Right cardiac atrium (tissue), 5 donors: ENCODE measurements at regions not wholly inside any gene's neighbourhood (a gene's known extent, or its start where the extent isn't known, plus 50 kb on each side); places are given as distances from the start of the nearest gene placed in this dataset.

Experiments used
- ATAC-seq, 2 donors: fragments of 200-7000 bp; cut with Tn5 transposase; one replicate each; pipeline versions ENCODE4 v1.8.0 to v1.9.1; 2020; ENCODE audit warnings: moderate library complexity in 2 of 2, mild to moderate bottlenecking in 1 of 2
- DNase-seq, 3 donors: peaks; one replicate each; pipeline ENCODE4 v3.0.0-alpha.2; 2020
- H3K27ac ChIP-seq: one replicate; pipeline ENCODE4 v1.5.1; 2013; ENCODE audit warnings: mild to moderate bottlenecking, low read length, control low read depth, moderate library complexity
- H3K27me3 ChIP-seq: one replicate; pipeline ENCODE4 v1.6.1; 2013; ENCODE audit not compliant: control insufficient read depth, insufficient read depth
- H3K4me1 ChIP-seq: one replicate; pipeline ENCODE4 v1.6.1; 2013; ENCODE audit warnings: low read length; ENCODE audit not compliant: control insufficient read depth, insufficient read depth
- H3K4me3 ChIP-seq: one replicate; pipeline ENCODE4 v1.5.1; 2013; ENCODE audit warnings: low read length, control low read depth
- H3K9me3 ChIP-seq: one replicate; pipeline ENCODE4 v1.6.1; 2013; ENCODE audit warnings: low read length; ENCODE audit not compliant: control insufficient read depth
- WGBS: extraction: QIAGEN DNeasy Blood & Tissue Kit; methylation state at CpG from one replicate; pipeline ENCODE4 v1.1.7; 2013; 5-methylcytosine and 5-hydroxymethylcytosine counted together
- intact Hi-C, 4 donors: fragments of 100-400 bp; cut with DNase I; formaldehyde crosslinking; loops; one replicate each; pipeline versions ENCODE4 v1.11.0 to v1.14.0; 2022 to 2023
- donor health status: healthy with polysubstance abuse.
- donor health status: DM: no; HTN: yes; CAD: no.
- donor health status: DM: no; HTN: no; CAD: no.
- donor health status: DM: no; HTN: yes; CAD: no; lungs with severe emphysema.
- donor health status: DM: yes; HTN: yes; CAD: no.

DNA sequence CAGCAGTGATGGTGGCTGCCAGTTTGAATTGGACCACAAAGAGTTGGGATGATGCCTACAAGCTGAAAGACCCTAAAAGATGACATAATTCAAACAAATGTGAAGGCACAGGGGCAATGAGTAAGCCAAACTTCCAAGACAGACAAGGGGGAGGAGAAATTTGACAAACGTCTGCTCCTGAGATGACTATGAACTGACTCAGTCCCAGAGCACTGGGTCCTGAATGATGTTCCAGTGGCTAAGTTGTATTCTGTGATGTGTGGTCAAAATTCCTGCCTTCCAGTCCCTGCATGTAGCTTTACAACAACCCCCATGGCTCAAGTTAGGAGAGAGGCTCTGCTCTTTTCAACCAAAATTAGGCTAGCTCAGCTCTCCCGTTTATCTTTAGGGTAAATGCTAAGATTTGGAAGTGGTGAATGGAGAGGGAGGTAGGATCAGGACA, 86.1 kb upstream of the SIRPA start:
- peaks cover 10% of the 10 kb centered on the region for H3K4me1 ChIP-seq
- no peaks in the 10 kb centered on the region for H3K27me3 ChIP-seq
- DNase-seq (no peak), ATAC-seq (no peak)
- 58% methylated on average over 2 of the region's 2 CpGs for WGBS
- intact Hi-C loops = loop anchor here in 3 of 4 donors (10.0 kb wide), 2 partner anchors 86 to 136 kb away; partner anchors contain the start of gene SIRPA (in 1 of the 3)
- no peak overlapping the region for H3K4me3 ChIP-seq
- H3K27ac ChIP-seq = no peak overlapping the region
- H3K9me3 ChIP-seq = no peaks in the 10 kb centered on the region

DNA sequence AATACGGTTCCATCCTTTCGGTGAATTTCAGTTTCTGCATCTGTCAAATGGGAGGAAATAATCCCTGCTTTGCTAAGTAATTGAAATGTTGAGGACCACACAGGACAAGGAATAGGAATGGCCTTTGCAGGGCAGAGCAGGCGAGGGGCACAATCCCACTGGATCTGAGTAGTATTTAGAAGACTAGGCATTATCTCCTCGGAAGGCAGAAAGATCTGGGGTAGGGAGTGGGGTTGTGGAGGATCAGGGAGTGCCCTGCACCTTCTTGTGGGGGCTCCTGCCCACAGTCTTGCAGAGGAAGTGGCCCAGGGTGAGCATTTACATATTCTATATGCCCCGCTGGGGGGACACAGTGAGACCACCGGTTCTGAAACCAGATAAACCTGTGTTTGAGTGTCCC, 87.1 kb upstream of the SIRPA start:
- ATAC-seq (no peak), DNase-seq (no peak)
- no peak overlapping the region for H3K4me3 ChIP-seq
- no peak overlapping the region for H3K27ac ChIP-seq
- intact Hi-C loops = loop anchor here in 3 of 4 donors (10.0 kb wide), 2 partner anchors 87 to 137 kb away; partner anchors contain the start of gene SIRPA (in 1 of the 3)
- H3K27me3 ChIP-seq = no peaks in the 10 kb centered on the region
- no peaks in the 10 kb centered on the region for H3K9me3 ChIP-seq
- H3K4me1 ChIP-seq = peaks cover 7% of the 10 kb centered on the region
- WGBS = 68% methylated on average over 6 of the region's 6 CpGs

DNA sequence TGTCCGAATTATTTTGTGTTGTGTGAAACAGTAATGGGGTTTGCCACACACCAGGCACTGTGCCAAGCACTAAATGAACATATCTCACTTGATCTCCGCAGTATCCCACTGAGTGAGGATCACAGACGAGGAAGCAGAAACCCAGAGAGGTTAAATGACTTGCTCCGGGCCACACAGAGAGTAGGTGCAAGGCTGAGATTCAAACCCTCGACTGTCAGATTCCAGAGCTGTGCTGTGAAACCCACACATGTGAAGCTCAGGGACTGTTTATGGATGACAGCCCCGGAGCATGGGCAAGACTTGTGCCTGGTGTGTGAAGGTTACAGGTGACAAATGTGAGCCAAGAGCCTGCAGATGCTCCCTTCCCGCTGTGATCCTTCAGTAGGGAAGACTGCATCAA, 87.8 kb upstream of the SIRPA start:
- no peaks in the 10 kb centered on the region for H3K27me3 ChIP-seq
- intact Hi-C loops = loop anchor here in 3 of 4 donors (10.0 kb wide), 2 partner anchors 87 to 137 kb away; partner anchors contain the start of gene SIRPA (in 1 of the 3)
- no peak for ATAC-seq
- DNase-seq = no peak
- no peaks in the 10 kb centered on the region for H3K9me3 ChIP-seq
- WGBS = 71% methylated on average over 7 of the region's 7 CpGs
- peaks cover 7% of the 10 kb centered on the region for H3K4me1 ChIP-seq
- H3K27ac ChIP-seq = no peak overlapping the region
- no peak overlapping the region for H3K4me3 ChIP-seq

DNA sequence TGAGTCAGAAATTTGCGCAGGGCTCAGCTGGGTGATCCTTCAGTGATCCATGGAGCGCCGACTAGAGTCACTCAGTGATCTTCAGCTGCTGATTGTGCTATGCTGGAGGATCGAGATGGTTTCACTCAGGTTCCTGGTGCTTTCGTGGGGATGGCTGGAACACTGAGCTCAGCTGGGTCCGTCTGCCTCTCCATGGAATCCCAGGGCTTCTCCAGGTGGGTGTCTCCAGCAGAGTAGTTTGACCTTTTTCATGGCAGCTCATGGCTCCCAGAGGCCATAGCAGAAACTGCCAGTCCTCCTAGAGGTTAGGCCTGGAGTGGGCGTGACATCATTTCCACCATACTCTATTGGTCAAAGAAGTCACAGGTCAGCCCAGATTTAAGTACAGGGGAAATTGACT, 88.8 kb upstream of the SIRPA start:
- Histone ChIP-seq H3K27me3 (no peaks in the 10 kb centered on the region), H3K9me3 (no peaks in the 10 kb centered on the region), H3K4me1 (peaks cover 4% of the 10 kb centered on the region), H3K4me3 (no peak overlapping the region), H3K27ac (no peak overlapping the region)
- WGBS = 93% methylated on average over 7 of the region's 7 CpGs
- DNase-seq (no peak), ATAC-seq (no peak)
- intact Hi-C loops = loop anchor here in 3 of 4 donors (10.0 kb wide), 2 partner anchors 88 to 138 kb away; partner anchors contain the start of gene SIRPA (in 1 of the 3)

DNA sequence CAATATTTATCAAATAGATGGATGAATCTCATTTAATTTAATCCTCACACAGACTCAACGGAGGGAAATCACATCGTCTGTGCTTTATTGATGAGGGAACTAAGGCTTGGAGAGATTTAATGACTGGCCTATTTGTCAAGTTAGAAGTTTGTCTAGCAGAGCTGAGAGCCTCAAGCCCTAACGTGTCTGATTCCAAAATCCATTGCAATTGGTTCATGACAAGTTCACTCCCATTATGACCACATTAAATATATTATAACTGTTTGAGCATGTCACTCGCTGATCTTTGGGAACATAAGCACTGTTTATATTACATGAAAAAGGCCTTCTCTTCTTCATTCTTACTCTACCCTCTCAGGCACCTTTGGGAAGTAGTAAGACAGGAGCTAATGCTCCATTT, 89.4 kb upstream of the SIRPA start:
- Histone ChIP-seq H3K27me3 (no peaks in the 10 kb centered on the region), H3K4me1 (peaks cover under 1% of the 10 kb centered on the region), H3K27ac (no peak overlapping the region), H3K9me3 (no peaks in the 10 kb centered on the region), H3K4me3 (no peak overlapping the region)
- ATAC-seq = no peak
- intact Hi-C loops = loop anchor here in 3 of 4 donors (10.0 kb wide), 2 partner anchors 89 to 139 kb away; partner anchors contain the start of gene SIRPA (in 1 of the 3)
- DNase-seq = no peak
- WGBS = 86% methylated on average over 4 of the region's 4 CpGs

DNA sequence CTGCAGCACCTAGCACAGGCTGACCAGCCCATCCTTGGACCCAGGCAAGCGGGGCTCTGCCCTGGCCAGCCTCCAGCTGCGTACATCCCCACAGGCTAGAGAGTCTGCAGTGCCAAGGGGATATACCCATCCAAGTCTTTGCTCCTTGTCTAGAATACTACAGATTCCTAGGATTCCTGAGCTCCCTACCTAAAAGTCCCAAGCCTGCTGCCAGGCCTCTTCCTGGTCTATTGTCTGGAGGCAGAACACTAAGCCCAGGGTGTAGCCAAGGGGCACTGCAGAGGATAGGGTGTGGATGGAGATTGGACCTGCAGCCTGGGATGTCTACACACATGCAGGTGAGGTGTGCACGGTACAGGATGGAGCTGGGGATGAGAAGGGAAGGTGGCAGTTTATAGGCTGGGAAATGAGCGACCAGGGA, 90.0 kb upstream of the SIRPA start:
- WGBS = 90% methylated on average over 4 of the region's 4 CpGs
- H3K27ac ChIP-seq = no peak overlapping the region
- no peaks in the 10 kb centered on the region for H3K9me3 ChIP-seq
- no peak for DNase-seq
- no peaks in the 10 kb centered on the region for H3K4me1 ChIP-seq
- intact Hi-C loops = loop anchor here in 3 of 4 donors (10.0 kb wide), 2 partner anchors 90 to 140 kb away; partner anchors contain the start of gene SIRPA (in 1 of the 3)
- H3K4me3 ChIP-seq = no peak overlapping the region
- H3K27me3 ChIP-seq = no peaks in the 10 kb centered on the region
- ATAC-seq = no peak

DNA sequence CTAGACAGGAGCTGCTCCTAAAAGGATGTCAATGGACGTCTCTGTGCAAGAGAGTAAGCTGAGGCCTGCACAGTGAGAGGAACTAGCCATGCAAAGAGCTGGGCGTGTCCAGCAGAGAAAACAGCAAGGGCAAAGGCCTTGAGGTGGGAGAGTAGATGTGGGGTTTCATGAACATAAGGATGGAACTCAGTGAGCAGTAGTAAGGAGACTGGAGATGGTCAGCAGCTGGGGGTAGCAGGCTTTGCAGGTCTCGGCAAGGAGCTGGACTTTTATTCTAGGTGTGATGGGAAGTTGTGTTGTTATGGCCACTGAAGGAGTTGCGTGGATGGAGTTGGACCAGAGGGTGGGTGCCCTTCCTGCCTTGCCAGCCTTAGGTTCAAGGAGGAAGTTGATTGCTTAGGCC, 90.7 kb upstream of the SIRPA start:
- WGBS = 89% methylated on average over 4 of the region's 4 CpGs
- Histone ChIP-seq H3K4me3 (no peak overlapping the region), H3K9me3 (no peaks in the 10 kb centered on the region), H3K27ac (no peak overlapping the region), H3K27me3 (no peaks in the 10 kb centered on the region), H3K4me1 (no peaks in the 10 kb centered on the region)
- DNase-seq (no peak), ATAC-seq (no peak)
- intact Hi-C loops = loop anchor here (5.0 to 10.0 kb wide), 4 partner anchors 88 to 140 kb away; partner anchors contain the start of gene SIRPA (in 2 of the 4)

DNA sequence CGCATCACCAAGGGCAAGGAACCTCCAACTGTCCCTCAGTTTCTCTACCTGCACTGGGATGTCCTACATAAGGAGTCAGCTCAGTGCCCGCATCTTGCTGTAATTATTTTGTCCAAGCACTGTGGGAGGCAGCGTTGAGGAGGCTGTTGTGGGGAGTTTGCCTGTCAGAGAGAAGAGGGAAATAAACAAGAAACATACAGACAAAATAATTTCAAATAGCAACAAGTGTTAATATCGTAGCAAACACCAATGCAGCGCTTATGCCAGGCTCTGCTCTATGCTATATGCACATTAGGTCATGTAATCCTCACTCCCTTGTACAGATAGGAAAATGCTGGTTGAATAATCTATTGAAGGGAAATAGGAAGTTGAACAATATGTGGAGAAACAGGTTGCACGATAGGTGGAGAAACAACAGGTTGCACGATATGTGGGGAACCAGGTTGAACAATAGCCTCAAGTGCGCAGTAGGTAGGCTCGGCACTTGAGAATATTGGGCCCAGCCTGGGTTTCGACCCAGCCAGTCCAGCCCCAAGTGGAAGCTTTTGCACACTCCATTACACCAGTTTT, 91.2 kb upstream of the SIRPA start:
- peak overlapping the region; percentile 55 for H3K4me3 ChIP-seq
- no peaks in the 10 kb centered on the region for H3K27me3 ChIP-seq
- ATAC-seq = no peak
- intact Hi-C loops = loop anchor here (2.0 to 10.0 kb wide), 5 partner anchors 88 to 141 kb away; partner anchors contain the start of gene SIRPA (in 3 of the 4)
- no peak for DNase-seq
- 58% methylated on average over 10 of the region's 10 CpGs for WGBS
- no peaks in the 10 kb centered on the region for H3K4me1 ChIP-seq
- H3K9me3 ChIP-seq = no peaks in the 10 kb centered on the region
- H3K27ac ChIP-seq = peak overlapping the region; percentile 8

DNA sequence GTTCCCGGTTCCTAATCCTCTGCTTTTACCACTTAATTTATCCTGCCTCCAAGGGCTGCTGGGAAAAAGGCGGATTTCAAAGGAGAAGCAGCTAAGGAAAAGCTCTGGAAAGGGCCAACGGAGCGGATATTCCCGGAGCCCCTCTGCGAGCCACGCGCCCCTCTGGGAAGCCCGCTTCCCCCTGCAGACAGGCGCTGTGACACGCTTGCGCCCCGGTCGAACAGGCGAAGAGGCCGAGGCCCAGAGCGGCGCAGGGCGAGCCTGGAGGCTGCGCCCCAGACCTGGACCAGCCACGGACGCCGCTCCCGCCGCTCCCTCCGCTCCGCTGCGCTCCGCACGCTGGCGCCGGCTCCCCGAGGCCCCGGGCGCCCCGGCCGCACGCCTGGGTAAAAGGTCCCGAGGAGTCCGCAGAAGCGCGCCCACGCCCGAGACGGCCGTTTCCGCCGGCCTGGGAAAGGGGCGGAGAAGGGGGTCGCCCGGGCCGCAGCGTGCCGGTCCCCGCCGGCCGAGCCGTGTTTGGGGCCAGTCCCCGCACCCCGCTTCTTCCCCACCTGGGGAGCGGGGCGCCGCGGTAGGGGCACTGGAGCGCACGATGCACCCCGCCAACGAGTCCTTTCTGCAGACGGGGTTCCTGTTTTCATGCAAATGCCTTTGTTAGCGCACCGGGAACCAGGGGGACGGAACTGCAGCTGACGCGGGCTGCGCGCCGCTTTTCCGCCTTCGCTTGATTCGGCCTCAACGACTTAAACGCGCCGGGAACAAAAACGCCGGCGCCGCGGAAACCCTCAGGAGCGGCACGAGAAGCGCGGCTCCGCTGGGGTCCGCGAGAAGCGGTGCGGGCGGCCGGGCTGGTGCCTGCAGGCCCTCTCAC, 91.9 kb upstream of the SIRPA start:
- Histone ChIP-seq H3K4me1 (no peaks in the 10 kb centered on the region), H3K4me3 (peak overlapping the region; percentile 55), H3K27me3 (no peaks in the 10 kb centered on the region), H3K27ac (peak overlapping the region; percentile 27), H3K9me3 (no peaks in the 10 kb centered on the region)
- under 1% methylated on average over 96 of the region's 100 CpGs for WGBS
- DNase-seq (peak; percentile 73 to 86 (median 85)), ATAC-seq (peak; percentile 63 to 75)
- intact Hi-C loops = loop anchor here (2.0 to 10.0 kb wide), 5 partner anchors 89 to 142 kb away; partner anchors contain the start of gene SIRPA (in 3 of the 4)

DNA sequence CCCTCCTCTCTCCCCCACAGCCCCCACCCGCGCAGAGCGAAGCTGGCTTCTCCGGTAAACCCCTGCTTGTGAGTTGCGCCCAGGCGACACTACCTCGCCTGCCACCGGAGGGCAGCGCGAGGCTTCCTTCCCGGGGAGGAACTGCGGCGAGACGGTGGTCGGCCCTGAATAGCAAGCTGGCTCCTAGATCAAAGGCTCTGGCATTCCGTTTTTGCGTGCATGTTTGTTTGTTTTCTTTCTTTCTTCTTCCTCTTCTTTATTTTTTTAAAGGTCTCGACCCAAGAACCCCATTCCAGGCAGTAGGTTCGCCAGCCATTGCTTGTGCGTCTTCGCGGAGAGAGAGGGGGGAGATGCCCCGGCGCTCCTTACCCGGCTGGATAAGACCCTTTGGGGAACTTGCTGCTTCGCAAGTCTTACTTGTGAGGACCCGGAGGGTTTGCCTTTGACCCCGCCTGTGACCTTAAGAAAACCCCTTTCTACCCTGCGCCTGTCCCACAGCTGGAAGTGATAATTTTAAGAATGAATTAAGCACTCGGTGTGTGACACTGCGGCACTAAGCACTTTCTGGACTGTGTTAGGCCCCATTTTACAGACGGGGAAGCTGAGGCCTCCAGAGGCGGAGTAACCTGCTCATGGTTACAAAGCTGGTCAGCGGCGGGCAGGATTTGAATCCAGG, 92.7 kb upstream of the SIRPA start:
- under 1% methylated on average over 35 of the region's 35 CpGs for WGBS
- ATAC-seq (peak; percentile 87 to 91), DNase-seq (peak; percentile 79 to 89 (median 88))
- intact Hi-C loops = loop anchor here (2.0 to 10.0 kb wide), 5 partner anchors 90 to 142 kb away; partner anchors contain the start of gene SIRPA (in 3 of the 4)
- H3K27ac ChIP-seq = no peak overlapping the region
- no peaks in the 10 kb centered on the region for H3K9me3 ChIP-seq
- H3K4me3 ChIP-seq = peak overlapping the region; percentile 55
- no peaks in the 10 kb centered on the region for H3K27me3 ChIP-seq
- no peaks in the 10 kb centered on the region for H3K4me1 ChIP-seq
